Duodenal mucosa (tissue), 2 donors: ENCODE measurements at regions not wholly inside any gene's neighbourhood (a gene's known extent, or its start where the extent isn't known, plus 50 kb on each side); places are given as distances from the start of the nearest gene placed in this dataset.
"Not testable (repeated sequence)": the region's sequence is repeated elsewhere in the genome, so short reads cannot be mapped to it uniquely, and the experiment has no call there.

Experiments
- H3K27ac ChIP-seq: one replicate; pipeline ENCODE4 v1.7.0; 2013; ENCODE audit warnings: low read depth, low read length
- H3K27me3 ChIP-seq, 2 donors: one replicate each; pipeline ENCODE4 v1.7.0; 2013; ENCODE audit warnings: low read length in 2 of 2, control low read depth in 1 of 2; ENCODE audit not compliant: insufficient read depth in 2 of 2, control insufficient read depth in 1 of 2
- H3K36me3 ChIP-seq, 2 donors: one replicate each; pipeline ENCODE4 v1.7.0; 2013; ENCODE audit warnings: low read length in 2 of 2, control low read depth in 1 of 2; ENCODE audit not compliant: insufficient read depth in 2 of 2, control insufficient read depth in 1 of 2
- H3K4me1 ChIP-seq, 2 donors: one replicate each; pipeline ENCODE4 v1.7.0; 2013; ENCODE audit warnings: low read length in 2 of 2, control low read depth in 1 of 2; ENCODE audit not compliant: insufficient read depth in 2 of 2, control insufficient read depth in 1 of 2
- H3K4me3 ChIP-seq, 2 donors: one replicate each; pipeline ENCODE4 v1.7.0; 2013; ENCODE audit warnings: low read length in 2 of 2, low read depth in 1 of 2
- H3K9ac ChIP-seq, 2 donors: one replicate each; pipeline ENCODE4 v1.7.0; 2013; ENCODE audit warnings: low read length in 2 of 2, low read depth in 1 of 2
- H3K9me3 ChIP-seq, 2 donors: one replicate each; pipeline ENCODE4 v1.7.0; 2013; ENCODE audit warnings: low read length in 2 of 2, control low read depth in 1 of 2; ENCODE audit not compliant: control insufficient read depth in 1 of 2

DNA sequence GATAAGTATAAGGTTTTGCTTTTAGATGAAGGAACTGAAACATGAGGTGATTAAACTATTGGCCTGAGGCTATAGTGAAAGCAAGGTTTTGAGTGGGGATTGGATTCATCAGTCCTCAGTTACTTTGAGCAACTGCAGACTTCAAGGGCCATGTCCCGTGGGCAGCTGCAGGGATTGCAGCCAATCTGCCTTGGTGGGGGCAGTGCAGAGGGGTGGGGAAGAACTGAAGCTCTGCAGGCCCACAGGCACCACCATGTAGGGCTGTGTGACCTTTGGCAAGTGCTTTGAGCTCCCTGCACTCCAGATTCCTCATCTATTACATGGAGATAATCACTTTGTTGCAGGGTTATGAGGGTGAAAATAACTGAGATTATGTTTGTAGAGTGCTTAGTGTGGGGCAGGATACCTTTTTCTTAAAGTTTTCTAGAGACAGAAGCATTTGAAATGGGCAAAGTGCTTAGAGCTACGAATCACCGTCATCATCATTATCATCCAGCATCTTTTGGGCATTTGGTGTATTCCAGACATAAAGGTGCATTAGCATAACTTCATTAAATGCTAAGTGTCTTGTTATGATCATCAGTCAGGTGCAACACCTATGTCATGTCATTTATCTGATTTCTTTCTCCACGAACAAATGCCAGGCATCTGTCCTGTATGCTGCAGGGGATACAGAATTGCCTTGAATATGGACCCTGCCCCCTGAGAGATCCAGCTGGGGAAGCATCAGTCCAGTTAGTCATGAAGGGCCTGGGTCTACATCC lies 72.1 kb upstream of the TENM4 start:
- H3K27me3 ChIP-seq: no peaks in the 10 kb centered on the region
- no peaks in the 10 kb centered on the region for H3K9me3 ChIP-seq
- no peaks in the 10 kb centered on the region for H3K36me3 ChIP-seq
- no peak overlapping the region for H3K9ac ChIP-seq
- H3K27ac ChIP-seq: no peak overlapping the region
- H3K4me3 ChIP-seq: no peak overlapping the region
- no peaks in the 10 kb centered on the region for H3K4me1 ChIP-seq

DNA sequence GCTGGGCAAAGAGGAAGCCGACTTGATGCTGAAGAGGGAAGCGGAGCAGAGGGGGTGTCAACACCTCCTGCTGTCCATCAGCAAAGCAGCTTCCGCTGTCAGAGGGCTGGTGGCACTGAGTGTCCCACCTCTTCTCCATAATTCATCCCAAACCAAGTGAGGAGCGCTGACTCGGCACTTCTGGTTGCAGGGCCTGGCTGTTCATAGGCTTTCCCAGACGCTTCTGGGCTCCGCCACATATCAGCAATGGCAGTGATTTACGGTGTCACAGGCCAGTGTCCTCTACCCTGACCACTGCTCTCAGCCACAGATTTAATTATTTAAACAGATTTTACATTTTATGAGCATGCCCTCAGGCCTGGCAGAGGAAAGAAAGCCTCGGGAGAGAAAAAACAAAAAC lies 70.1 kb upstream of the TENM4 start:
- H3K4me1 ChIP-seq: no peaks in the 10 kb centered on the region
- H3K4me3 ChIP-seq: no peak overlapping the region
- no peaks in the 10 kb centered on the region for H3K9me3 ChIP-seq
- no peak overlapping the region for H3K27ac ChIP-seq
- H3K36me3 ChIP-seq: no peaks in the 10 kb centered on the region
- H3K9ac ChIP-seq: no peak overlapping the region
- H3K27me3 ChIP-seq: no peaks in the 10 kb centered on the region

GRCh38 chr11:79508461-79508860 lies 67.6 kb upstream of the TENM4 start:
- Histone ChIP-seq H3K4me3 (no peak overlapping the region), H3K4me1 (no peaks in the 10 kb centered on the region), H3K27me3 (no peaks in the 10 kb centered on the region), H3K36me3 (no peaks in the 10 kb centered on the region), H3K9me3 (no peaks in the 10 kb centered on the region), H3K9ac (no peak overlapping the region), H3K27ac (no peak overlapping the region)

DNA sequence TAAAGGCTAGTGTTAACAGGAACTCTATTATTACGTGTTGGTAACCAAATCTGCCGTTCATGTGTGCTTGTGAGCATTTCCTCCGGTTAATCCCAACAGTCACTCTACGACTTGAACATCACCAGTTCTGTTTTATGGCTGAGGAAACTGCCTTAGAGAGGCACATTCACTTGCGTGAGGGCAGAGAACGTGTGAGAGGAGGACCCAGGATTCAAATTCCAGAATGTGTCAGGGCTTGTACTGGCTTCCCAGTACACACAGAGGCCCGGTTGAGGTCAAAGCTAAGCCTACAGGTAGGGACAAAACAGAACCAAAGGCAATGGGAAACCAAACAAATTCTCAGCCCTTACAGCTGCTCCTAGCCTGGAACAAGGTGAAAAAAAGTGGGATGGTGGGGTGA lies 66.9 kb upstream of the TENM4 start:
- no peak overlapping the region for H3K9ac ChIP-seq
- H3K27ac ChIP-seq: no peak overlapping the region
- no peaks in the 10 kb centered on the region for H3K36me3 ChIP-seq
- H3K9me3 ChIP-seq: no peaks in the 10 kb centered on the region
- no peaks in the 10 kb centered on the region for H3K4me1 ChIP-seq
- H3K4me3 ChIP-seq: no peak overlapping the region
- H3K27me3 ChIP-seq: no peaks in the 10 kb centered on the region

- no peak overlapping the region for H3K27ac ChIP-seq
These were observed 66.0 kb upstream of the TENM4 start for GRCh38 chr11:79506734-79507344.

DNA sequence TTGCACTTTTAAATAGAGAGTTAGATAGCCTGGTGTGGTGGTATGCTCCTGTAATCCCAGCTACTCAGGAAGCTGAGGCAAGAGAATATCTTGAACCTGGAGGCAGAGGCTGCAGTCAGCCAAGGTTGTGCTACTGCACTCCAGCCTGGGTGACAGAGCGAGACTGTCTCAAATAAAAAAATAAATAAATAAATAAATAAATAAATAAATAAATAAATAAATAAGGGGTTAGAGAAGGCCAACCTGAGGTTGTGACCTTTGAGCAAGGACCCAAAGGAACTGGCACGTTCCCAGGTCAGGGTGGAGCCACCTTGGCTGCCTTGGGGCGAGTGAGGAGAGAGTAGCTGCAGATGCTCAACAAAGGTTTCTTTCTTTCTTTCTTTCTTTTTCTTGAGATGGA lies 65.3 kb upstream of the TENM4 start:
- H3K36me3 ChIP-seq: no peaks in the 10 kb centered on the region
- H3K27ac ChIP-seq: no peak overlapping the region
- no peaks in the 10 kb centered on the region for H3K27me3 ChIP-seq
- H3K4me3 ChIP-seq: no peak overlapping the region
- H3K9me3 ChIP-seq: no peaks in the 10 kb centered on the region
- H3K9ac ChIP-seq: no peak overlapping the region
- H3K4me1 ChIP-seq: no peaks in the 10 kb centered on the region

More at GRCh38 chr11:79506734-79507344, 66.0 kb upstream of the TENM4 start:
- Histone ChIP-seq H3K9ac (no peak overlapping the region), H3K27me3 (no peaks in the 10 kb centered on the region), H3K4me1 (no peaks in the 10 kb centered on the region), H3K36me3 (no peaks in the 10 kb centered on the region), H3K9me3 (no peaks in the 10 kb centered on the region), H3K4me3 (no peak overlapping the region)

- H3K36me3 ChIP-seq: no peaks in the 10 kb centered on the region
- H3K27ac ChIP-seq: no peak overlapping the region
- no peaks in the 10 kb centered on the region for H3K27me3 ChIP-seq
- no peak overlapping the region for H3K4me3 ChIP-seq
- no peaks in the 10 kb centered on the region for H3K4me1 ChIP-seq
- no peaks in the 10 kb centered on the region for H3K9me3 ChIP-seq
- H3K9ac ChIP-seq: no peak overlapping the region
These were observed 62.2 kb upstream of the TENM4 start for GRCh38 chr11:79503028-79503427.

DNA sequence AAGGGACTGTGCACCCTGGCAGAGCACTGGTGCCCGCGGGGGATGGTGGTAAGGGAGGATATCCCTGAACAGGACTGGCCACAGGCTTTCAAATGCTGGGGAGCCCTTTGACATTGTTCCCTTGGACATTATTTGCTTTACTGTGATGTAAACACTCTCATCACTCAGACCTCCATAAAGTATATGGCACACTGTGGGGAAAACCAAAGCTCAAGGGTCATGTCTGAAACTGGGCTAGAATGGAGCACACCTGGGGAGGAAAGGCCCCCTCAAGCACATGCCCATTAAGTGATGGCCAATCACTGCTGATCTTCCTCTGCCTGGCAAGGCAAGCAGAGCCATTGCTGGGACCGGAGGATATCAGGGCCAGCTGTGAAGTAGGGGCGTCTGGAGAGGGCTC lies 60.9 kb upstream of the TENM4 start:
- Histone ChIP-seq H3K9ac (no peak overlapping the region), H3K9me3 (no peaks in the 10 kb centered on the region), H3K27me3 (no peaks in the 10 kb centered on the region), H3K4me3 (no peak overlapping the region), H3K36me3 (no peaks in the 10 kb centered on the region), H3K4me1 (no peaks in the 10 kb centered on the region), H3K27ac (no peak overlapping the region)

GRCh38 chr11:79499929-79500328 lies 59.1 kb upstream of the TENM4 start:
- not testable (repeated sequence) for H3K36me3 ChIP-seq, H3K4me1 ChIP-seq, H3K4me3 ChIP-seq, H3K9ac ChIP-seq, H3K9me3 ChIP-seq, H3K27me3 ChIP-seq, H3K27ac ChIP-seq

DNA sequence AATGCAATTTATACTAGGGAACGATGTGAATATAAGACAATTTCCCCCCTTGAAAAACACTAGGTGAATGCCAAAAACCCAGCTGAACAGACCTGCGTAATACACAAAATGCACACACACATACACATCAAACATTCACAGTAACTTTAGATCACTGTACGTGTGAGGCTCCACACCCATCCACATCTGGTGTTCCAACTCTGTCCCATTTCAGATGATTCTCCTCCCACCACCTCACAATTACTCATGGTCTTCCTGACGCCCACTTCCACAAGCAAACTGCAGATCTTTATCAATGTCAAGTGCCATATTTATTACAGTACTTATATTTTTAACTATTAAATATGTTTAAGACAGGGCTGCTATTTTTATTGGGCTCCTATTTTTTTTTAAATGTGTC lies 57.8 kb upstream of the TENM4 start:
- H3K36me3 ChIP-seq: no peaks in the 10 kb centered on the region
- no peak overlapping the region for H3K27ac ChIP-seq
- H3K9me3 ChIP-seq: no peaks in the 10 kb centered on the region
- H3K4me3 ChIP-seq: no peak overlapping the region
- no peaks in the 10 kb centered on the region for H3K4me1 ChIP-seq
- H3K9ac ChIP-seq: no peak overlapping the region
- H3K27me3 ChIP-seq: no peaks in the 10 kb centered on the region
